ENCODE measurements at regions not wholly inside any gene's neighbourhood (a gene's known extent, or its start where the extent isn't known, plus 50 kb on each side); places are given as distances from the start of the nearest gene placed in this dataset.
"Not testable (repeated sequence)": the region's sequence is repeated elsewhere in the genome, so short reads cannot be mapped to it uniquely, and the experiment has no call there.

DNA sequence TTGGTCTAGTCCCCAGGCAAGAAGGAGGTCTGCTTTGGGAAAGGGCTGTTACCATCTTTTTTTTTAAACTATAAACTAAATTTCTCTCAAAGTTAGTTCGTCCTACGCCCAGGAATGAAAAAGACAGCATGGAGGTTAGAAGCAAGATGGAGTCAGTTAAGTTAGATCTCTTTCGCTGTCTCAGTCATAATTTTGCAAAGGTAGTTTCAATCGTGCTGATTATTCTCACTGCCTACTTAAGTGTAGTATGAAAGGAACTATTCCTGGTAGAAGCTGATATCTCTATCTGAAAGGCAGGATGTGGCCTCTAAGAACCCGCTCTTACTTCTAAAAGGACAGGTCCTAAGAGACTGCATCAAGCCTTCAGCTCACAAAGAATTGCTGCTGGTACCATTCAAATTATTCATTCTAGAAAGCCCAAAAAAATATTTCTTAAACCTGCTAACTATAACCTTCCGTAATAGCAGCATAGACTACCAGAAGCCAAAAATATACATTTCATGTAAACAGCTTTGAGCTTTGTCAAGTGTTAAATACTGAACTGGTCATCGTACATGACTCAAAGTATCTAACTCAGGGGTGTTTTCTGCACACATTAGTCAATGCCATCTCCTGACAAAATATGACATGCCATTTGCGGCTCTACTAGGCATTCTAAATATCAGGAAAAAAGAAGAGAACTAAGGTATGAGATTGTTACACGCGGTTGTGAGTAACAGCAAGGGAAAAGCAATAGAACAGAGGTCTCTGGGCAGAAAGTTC lies 96.0 kb upstream of the CCDC80 start:
- no peak for DNase-seq

DNA sequence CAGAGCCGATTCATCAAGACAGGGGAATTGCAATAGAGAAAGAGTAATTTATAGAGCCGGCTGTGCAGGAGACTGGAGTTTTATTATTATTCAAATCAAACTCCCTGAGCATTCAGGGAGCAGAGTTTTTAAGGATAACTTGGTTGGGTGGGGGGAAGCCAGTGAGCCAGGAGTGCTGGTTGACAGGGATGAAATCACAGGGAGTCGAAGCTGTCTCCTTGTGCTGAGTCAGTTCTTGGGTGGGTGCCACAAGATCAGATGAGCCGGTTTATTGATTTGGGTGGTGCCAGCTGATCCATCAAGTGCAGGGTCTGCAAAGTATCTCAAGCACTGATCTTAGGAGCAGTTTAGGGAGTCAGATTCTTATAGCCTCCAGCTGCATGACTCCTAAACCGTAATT lies 95.4 kb upstream of the CCDC80 start:
- DNase-seq, result no peak

DNA sequence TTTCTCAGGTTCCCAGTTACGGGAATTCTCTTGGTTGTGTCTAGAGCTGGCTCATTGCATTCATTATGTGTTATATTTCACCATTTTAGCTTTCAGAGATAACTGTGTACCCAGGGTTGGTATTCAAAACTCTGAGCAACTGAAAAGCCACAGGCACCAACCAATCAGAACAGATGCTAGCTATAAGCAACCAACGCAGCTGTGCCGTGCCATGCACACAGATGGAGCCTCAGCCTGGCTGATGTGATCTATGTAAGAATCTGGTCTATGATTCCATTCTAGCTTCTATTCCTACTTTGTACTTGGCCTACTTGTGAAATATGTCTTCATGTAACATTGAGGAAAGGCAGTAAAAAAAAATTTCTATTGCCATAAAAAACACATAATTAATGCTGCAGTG lies 95.0 kb upstream of the CCDC80 start:
- DNase-seq, result no peak

DNA sequence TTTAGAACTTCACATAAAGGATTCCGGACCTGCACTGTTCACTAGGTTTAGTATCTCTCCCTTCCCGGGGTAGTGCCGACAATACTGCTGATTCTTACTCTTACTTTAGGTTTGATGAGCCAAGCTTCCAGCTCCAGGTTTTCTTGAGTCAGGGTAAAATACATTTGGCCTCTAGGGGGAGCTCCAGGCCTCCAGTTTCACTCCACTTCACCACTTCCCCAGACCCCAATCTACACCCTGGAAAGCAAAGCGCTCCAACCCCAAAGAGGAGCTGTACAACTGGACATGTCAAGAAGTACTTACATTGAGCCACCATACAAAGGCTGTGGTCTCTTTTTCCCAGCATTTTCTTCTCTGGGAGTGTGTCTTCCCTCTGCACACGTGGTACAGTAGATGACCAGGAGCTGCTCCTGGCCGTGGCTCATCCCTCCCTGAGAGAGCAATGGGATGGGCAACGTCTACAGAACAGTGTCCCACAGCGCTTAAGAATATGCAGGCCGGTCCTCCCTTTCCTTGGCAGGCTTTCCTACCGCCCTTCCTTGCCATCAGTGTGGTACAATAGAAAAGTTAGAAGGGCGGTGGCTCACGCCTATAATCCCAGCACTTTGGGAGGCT lies 93.9 kb upstream of the CCDC80 start:
- peak; percentile 60 to 75 for DNase-seq

DNA sequence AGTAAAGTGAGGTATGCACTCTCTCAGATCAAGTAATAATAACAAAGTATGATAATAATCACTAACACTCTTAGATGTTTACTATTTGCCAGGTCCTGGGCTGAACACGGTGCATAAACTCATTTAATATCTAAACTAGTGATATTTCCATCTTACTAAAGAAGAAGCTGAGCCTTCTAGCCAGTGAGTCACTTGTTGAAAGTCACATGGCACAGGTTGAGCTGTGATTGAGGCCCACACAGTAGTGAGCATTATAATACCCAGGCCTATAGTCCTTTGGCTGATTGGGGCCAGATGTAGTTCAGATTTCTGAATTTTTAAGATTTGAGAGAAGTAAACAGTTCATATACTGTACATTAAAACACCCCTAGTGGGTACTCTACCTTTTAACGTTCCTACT lies 93.2 kb upstream of the CCDC80 start:
- no peak for DNase-seq

DNA sequence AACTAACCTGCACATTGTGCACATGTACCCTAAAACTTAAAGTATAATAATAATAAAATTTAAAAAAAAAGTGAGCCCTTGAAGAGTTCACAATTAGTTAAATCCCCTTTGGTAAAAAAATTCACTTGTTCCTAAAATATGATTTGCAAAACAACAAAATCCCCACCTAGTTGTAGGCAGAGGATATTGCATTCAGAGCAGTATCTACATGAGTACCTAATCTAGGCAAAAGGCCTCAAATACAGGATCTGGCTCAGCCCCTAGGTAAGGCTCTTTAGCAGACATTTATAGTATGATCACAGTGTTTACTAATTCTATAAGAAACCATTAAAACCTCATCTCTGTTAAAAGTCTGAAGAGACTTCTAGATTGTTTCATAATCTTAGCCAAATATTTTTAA lies 89.3 kb upstream of the CCDC80 start:
- no peak for DNase-seq

DNA sequence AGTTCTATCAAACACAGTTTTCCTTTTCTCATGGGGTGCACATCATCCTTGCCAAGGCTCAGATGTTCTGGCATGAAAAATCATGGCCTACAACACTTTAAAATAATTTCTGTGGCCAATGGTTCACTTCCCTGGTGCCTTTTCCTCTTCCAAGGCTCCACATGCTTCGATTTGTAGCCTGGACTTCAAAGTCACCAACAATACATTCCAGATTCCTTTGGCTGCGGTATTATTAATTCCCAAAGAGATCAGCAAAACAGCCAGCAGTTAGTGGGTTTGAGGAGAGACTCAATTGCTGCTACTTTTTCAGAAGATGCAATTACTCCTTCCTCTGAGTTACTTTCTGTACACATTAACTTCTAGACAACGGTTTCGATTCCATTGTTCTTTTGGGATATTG lies 80.3 kb upstream of the CCDC80 start:
- no peak for DNase-seq

DNA sequence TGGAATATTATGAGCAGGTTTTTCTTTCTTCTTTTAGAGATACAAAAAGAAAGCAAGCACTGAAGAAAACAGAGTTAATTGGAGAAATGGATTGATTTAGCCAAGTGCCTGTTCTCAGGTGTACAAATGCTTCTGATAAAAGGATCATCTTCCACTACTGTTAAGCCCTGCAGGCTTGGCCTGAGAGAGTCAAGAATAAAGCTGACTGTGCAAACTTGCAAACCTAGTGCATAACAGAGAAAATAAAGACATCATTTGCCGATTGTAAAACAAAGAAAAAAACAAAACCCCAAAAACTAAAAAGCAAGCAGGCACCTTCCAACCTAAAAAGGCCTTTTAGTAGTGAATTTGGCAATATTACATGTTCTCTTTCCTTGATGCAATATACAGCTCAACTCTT lies 78.0 kb upstream of the CCDC80 start:
- DNase-seq, result no peak

DNA sequence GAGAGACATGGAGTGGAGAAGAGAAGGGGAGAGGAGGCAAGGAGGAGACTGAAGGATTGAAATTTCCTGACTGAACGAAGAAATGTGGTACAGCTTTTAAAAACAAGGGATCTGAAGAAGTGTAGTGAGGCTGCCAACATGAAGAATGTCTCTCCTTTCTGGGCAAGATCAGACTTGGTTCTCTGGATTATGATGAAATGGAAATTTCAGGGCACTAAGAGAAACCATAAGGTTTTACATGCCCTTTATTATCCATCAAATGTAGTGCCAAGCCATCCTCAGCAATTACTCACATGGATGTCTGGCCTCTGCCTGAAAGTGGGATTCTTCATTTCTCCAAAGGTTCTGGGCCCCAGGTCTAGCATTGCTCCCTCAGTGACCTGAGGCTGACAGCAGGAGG lies 77.6 kb upstream of the CCDC80 start:
- DNase-seq, result no peak

DNA sequence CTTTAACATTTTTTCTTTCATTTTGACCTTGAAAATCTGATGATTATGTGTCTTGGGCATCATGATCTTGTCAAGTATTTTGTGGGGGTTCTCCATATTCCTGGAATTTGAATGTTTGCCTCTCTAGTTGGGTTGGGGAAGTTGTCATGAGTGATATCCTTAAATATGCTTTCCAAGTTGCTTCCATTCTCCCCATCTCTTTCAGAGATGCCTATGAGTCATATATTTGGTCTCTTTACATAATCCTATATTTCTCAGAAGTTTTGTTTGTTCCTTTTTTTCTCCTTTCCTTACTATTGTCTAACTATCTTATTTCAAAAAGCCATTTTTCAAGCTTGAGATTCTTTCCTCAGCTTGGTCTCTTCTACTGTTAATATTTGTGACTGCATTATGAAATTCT lies 69.0 kb upstream of the CCDC80 start:
- DNase-seq, result no peak

DNA sequence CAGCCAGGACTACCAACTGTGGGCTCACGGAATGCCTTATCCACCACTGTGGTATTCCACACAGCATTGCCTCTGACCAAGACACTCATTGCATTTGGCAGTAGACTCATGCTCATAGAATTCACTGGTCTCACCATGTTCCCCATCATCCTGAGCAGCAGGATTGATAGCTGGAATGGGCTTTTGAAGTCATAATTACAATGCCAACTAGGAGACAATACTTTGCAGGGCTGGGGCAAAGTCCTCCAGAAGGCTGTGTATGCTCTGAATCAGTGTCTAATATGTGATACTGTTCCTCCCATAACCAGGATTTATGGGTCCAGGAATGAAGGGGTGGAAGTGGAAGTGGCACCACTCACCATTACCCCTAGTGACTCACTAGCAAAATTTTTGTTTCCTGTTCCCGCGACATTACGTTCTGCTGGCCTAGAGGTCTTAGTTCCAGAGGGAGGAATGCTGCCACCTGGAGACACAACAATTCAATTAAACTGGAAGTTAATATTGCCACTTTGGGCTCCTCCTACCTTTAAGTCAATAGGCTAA lies 58.6 kb upstream of the CCDC80 start:
- DNase-seq, result no peak

DNA sequence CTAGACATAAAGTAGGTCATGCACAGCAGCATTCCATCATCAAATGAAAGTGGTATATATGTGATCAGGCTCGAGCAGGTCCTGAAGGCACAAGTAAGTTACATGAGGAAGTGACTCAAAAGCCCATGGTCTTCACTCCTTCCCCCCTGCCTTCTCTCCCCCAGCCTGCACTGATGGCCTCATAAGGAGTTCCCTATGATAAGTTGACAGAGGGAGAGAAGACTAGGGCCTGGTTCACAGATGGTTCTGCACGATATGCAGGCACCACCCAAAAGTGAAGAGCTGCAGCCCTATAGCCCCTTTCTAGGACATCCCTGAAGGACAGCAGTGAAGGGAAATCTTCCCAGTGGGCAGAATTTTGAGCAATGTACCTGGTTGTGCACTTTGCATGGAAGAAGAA lies 57.5 kb upstream of the CCDC80 start:
- not testable (repeated sequence) for DNase-seq

DNA sequence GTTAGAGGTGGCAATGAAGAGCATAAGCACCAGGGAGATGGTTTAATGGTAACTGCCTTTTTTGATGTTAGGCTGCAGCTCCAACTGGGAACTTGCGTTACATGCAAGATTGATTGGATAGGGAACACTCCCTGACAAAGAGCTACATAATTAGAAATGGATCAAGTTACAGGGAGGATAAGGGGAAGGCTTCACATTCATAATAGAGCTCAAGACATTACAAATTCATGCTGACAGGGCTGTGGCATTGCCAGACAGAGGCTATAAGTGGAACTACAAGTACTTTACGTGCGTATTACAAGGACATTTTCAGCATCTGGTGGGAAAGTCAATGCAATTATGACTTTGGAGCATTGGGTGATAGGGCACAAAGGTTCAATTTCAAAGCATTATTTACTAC lies 55.3 kb upstream of the CCDC80 start:
- DNase-seq, result not testable (repeated sequence)

DNA sequence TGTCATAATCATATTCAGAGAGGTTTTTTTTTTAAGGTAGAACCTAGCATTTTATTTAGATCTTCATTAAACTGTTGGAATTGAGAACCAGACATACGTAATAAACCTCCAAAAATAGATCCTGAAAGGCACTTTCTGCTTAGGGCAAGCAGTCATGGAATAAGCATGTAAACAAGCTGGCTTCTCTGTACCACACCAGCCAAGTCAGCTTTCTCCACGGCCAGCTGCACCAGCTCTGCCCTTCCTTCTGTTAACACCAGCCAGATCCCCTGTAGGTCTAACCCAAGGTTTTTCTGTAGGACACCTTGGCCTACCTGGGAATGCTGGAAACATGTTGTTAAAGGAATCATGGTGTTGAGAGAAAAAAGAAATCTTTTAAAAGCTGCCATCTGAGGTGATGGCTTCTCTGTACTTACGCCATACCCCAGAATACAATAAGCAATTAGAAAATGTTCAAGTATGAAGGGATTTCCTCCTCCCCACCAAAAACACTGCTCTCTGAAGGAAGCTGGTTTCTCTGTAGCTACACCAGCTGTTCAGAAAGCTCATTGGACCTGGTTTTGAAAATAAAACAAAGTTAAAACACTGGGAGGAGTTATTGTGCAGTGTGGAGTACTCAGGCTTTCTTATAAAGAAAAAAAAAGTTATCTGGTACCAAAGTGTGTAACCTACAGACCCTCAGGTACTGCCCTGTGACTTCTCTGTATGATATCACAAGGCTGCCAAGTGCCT lies 54.6 kb upstream of the CCDC80 start:
- not testable (repeated sequence) for DNase-seq

DNA sequence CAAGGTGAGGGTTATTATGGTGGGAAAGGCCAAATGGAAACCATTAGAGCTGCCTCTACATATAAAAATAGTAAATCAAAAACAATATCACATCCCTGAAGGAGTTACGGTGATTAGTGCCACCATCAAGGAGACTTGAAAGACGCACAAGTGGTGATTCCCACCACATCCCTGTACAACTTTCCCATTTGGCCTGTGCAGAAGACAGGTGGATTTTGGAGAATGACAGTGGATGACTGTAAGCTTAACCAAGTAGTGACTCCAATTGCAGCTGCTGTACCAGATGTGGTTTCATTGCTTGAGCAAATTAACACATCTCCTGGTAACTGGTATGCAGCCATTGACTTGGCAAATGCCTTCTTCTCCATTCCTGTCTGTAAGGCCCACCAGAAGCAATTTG lies 54.0 kb upstream of the CCDC80 start:
- not testable (repeated sequence) for DNase-seq

DNA sequence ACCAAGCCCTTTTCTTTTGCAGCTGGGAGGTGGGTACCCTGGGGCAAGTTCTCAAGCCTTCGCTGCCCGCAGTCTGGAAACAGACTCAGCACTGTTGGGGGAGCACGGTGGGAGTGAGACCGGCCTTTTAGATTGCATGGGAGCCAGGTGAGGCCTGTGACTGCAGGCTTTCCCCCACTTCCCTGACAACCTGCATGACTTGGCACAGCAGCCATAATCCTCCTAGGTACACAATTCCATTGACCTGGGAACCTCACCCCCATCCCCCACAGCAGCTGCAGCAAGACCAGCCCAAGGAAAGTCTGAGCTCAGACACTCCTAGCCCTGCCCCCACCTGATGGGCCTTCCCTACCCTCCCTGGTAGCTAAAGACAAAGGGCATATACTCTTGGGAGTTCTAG lies 52.2 kb upstream of the CCDC80 start:
- DNase-seq, result no peak

Data from activated CD4-positive, alpha-beta T cell treated with anti-CD3 and anti-CD28 coated beads for 4 hours (primary cell).